GM21367 (cell line): ENCODE measurements at regions not wholly inside any gene's neighbourhood (a gene's known extent, or its start where the extent isn't known, plus 50 kb on each side); places are given as distances from the start of the nearest gene placed in this dataset.
"Not testable (repeated sequence)": the region's sequence is repeated elsewhere in the genome, so short reads cannot be mapped to it uniquely, and the experiment has no call there.

ENCODE experiments used
- ATAC-seq: cut with Tn5 transposase; IDR thresholded peaks from one replicate; pipeline ENCODE4 v1.9.1; 2021; ENCODE audit not compliant: unreplicated experiment

GRCh38 chr5:21071421-21071820 is 1083.4 kb upstream of the CDH18 start:
- no peak for ATAC-seq

GRCh38 chr5:21070858-21071257 is 1082.9 kb upstream of the CDH18 start:
- no peak for ATAC-seq

DNA sequence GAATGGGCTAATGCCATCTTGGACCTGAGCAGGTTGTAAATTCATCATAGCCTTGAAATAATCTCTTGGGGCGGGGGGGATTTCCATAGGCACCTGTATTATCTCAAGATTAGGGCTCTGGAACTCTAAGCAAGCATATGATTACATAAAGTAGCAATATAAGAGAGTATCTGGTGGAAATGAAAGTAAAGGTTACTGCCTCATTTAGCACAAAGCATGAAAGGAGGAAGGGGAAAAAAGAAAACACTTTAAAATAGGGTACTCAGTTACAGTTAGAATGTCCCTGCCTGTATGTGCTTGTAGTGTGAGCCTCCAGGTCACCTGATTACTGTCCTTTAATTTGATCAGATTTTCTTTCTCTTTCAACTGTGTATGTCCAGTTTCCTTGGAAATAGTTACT is 1079.7 kb upstream of the CDH18 start:
- no peak for ATAC-seq

- no peak for ATAC-seq
These were observed 1075.1 kb upstream of the CDH18 start for GRCh38 chr5:21063146-21063545.

- peak; percentile 97 for ATAC-seq
These were observed 1070.3 kb upstream of the CDH18 start for GRCh38 chr5:21058289-21058688.

GRCh38 chr5:21051945-21052344 is 1063.9 kb upstream of the CDH18 start:
- no peak for ATAC-seq

GRCh38 chr5:21049901-21050300 is 1061.9 kb upstream of the CDH18 start:
- no peak for ATAC-seq

- no peak for ATAC-seq
These were observed 1043.0 kb upstream of the CDH18 start for GRCh38 chr5:21030981-21031380.

- no peak for ATAC-seq
These were observed 1037.0 kb upstream of the CDH18 start for GRCh38 chr5:21024966-21025365.

- no peak for ATAC-seq
These were observed 1025.2 kb upstream of the CDH18 start for GRCh38 chr5:21013237-21013636.

DNA sequence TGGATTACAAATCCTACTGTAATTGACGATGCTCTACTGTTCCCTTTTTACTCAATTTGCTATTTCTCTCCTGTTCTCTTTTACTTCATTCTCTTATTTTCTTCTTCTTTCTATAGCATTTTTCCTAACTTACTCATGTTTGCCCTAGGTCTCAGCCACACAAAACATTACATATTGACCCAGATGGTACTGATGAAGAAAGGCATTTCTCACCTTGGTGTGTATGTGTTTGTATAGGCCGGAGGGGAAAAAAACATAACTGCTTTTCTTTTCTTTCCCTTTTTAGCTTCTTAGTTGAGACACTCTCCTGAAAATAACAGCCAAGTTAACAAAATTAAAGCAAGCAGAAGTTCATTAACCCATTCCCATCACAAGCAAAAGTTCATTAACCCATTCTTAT is 1019.8 kb upstream of the CDH18 start:
- ATAC-seq, result no peak

- not testable (repeated sequence) for ATAC-seq
These were observed 1000.9 kb upstream of the CDH18 start for GRCh38 chr5:20988933-20989332.

GRCh38 chr5:20985754-20986153 is 997.8 kb upstream of the CDH18 start:
- ATAC-seq, result no peak

DNA sequence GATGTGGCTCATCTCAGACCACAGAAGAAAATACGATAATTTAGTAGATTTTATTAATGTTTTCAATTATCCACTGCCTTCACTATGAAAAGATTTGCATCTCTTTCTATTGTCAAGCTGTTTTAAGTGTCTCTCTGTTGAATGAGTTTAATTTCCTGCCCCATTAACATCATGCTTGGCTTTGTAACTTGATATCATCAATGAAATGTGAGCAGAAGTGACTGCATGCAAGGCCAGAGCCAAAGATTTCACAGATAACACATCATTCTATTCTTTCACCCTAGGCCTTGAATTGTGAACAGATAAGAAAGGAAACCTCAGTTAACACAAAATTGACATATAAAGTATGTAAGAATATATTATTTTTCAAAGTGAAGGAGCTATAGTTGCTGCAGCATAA is 986.4 kb upstream of the CDH18 start:
- ATAC-seq, result no peak

DNA sequence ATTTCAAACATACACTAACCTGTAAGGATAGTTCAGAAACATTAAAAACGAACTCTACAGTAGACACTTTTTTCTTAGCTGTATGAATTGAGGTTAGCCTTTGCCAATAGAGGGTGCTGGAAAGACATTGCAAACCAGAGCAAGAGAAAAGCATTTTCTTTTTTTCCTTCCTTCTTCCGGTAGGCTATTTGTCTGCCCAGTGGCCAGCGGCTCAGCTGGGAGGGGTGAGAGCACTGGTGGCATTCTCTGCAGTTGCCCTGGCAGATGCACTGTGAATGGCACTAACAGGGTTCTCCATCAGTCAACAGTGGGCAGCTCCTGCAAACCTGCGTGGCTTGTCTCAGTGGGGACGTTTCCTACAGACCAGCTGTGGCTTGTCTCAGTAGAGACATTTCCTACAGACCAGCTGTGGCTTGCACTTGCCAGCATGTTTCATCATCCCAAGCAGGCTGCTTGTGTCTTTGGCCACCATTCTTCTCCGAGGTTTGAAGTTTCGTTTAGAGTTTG is 984.5 kb upstream of the CDH18 start:
- ATAC-seq, result peak; percentile 81

GRCh38 chr5:20959347-20959746 is 971.3 kb upstream of the CDH18 start:
- ATAC-seq, result no peak

- ATAC-seq, result no peak
These were observed 970.6 kb upstream of the CDH18 start for GRCh38 chr5:20958641-20959040.

DNA sequence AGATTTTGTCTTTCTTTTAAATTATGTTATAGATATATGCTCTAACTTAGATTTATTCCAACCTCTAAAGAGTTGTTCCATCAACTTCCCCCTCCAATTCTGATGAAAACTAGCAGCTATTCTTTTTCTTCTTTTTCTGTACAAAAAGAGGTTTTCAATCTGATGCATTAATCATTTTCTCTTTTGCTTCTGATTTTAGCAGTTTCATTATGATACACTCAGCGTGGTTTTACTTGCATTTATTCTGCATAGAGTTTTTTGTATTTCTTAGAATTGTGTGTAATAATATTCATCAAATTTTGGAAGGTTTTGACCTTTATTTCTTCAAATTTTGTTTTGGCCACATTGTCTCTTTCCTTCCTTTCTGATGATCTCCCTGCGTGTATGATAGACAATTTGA is 968.1 kb upstream of the CDH18 start:
- no peak for ATAC-seq

- no peak for ATAC-seq
These were observed 961.6 kb upstream of the CDH18 start for GRCh38 chr5:20949636-20950035.

GRCh38 chr5:20943183-20943971 is 955.4 kb upstream of the CDH18 start:
- not testable (repeated sequence) for ATAC-seq

- ATAC-seq, result not testable (repeated sequence)
These were observed 954.6 kb upstream of the CDH18 start for GRCh38 chr5:20942603-20943002.

DNA sequence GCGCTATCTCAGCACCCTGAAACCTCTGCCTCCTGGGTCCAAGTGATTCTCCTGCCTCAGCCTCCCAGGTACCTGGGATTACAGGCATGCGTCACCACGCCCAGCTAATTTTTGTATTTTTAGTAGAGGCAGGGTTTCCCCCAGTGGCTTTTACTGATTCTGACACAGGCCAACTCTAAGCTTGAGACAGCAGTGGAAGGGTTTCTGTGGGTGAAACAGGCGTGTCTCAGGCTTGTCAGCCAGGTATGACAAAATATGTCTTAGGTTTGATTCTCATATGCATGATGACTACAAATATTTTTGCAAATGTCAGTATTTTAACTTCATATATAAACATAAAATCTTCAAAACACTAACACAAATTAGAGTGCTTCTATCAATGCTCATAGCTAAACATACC is 952.8 kb upstream of the CDH18 start:
- not testable (repeated sequence) for ATAC-seq

- ATAC-seq, result not testable (repeated sequence)
These were observed 902.9 kb upstream of the CDH18 start for GRCh38 chr5:20890936-20891335.
